ENCODE measurements at regions not wholly inside any gene's neighbourhood (a gene's known extent, or its start where the extent isn't known, plus 50 kb on each side); places are given as distances from the start of the nearest gene placed in this dataset.

- no peaks in the 10 kb centered on the region for H3K36me3 ChIP-seq (ENCODE audit: control insufficient read depth, insufficient read depth, low read length)
- ATAC-seq (no peak), DNase-seq (ENCODE audit: low read depth, low spot score) (no peak)
- H3K4me3 ChIP-seq (ENCODE audit: low read depth in 2 of 2, low read length in 2 of 2), result no peak overlapping the region
- in situ Hi-C loops (cut with HindIII; ENCODE audit: low pct_unique_long_range_greater_than_20kb, low sequenced_read_pairs), result no loop called here
- no peaks in the 10 kb centered on the region; the same call in 1 of the 2 replicates for H3K9me3 ChIP-seq (ENCODE audit: control insufficient read depth, insufficient read depth, low read depth, low read length)
- no peaks in the 10 kb centered on the region for H3K27me3 ChIP-seq (ENCODE audit: control insufficient read depth, insufficient read depth, low read length)
- ChIA-PET CTCF (no interaction called here), POLR2A (no interaction called here)
- H3K27ac ChIP-seq (ENCODE audit: low read length), result no peak overlapping the region
- H3K4me1 ChIP-seq (ENCODE audit: control insufficient read depth, insufficient read depth, low read length), result no peaks in the 10 kb centered on the region
- intact Hi-C loops (cut with micrococcal nuclease; ENCODE audit: unreplicated experiment), result no loop called here
- TF ChIP-seq REST (IDR thresholded peaks at IDR 0.05; ENCODE audit: insufficient read depth in 1 of 2, low read depth in 2 of 2, low read length in 1 of 2) (no peak), CTCF (IDR thresholded peaks at IDR 0.05) (no peak), TCF7L2 (IDR thresholded peaks at IDR 0.05; ENCODE audit: low read depth, low read length) (no peak), SIN3A (IDR thresholded peaks at IDR 0.05; ENCODE audit: borderline replicate concordance, insufficient read depth, low read depth, low read length) (no peak), POLR2AphosphoS5 (IDR thresholded peaks at IDR 0.05; ENCODE audit: low read depth, low read length) (no peak)
- no TSS peak for BruUV-seq (replicated peaks)
Observed at GRCh38 chr7:42774436-42774835, 137.4 kb downstream of the C7orf25 start.

- no peaks in the 10 kb centered on the region for H3K9me3 ChIP-seq (ENCODE audit: control insufficient read depth, insufficient read depth, low read depth, low read length)
- H3K27me3 ChIP-seq (ENCODE audit: control insufficient read depth, insufficient read depth, low read length), result no peaks in the 10 kb centered on the region
- ATAC-seq (no peak), DNase-seq (ENCODE audit: low read depth, low spot score) (no peak)
- no peak for TF ChIP-seq CTCF (IDR thresholded peaks at IDR 0.05)
- no peak for TF ChIP-seq TCF7L2 (IDR thresholded peaks at IDR 0.05; ENCODE audit: low read depth, low read length)
- TF ChIP-seq SIN3A (IDR thresholded peaks at IDR 0.05; ENCODE audit: borderline replicate concordance, insufficient read depth, low read depth, low read length), result no peak
- TF ChIP-seq REST (IDR thresholded peaks at IDR 0.05; ENCODE audit: insufficient read depth in 1 of 2, low read depth in 2 of 2, low read length in 1 of 2), result no peak
- no peak for TF ChIP-seq POLR2AphosphoS5 (IDR thresholded peaks at IDR 0.05; ENCODE audit: low read depth, low read length)
- H3K27ac ChIP-seq (ENCODE audit: low read length), result no peak overlapping the region
- in situ Hi-C loops (cut with HindIII; ENCODE audit: low pct_unique_long_range_greater_than_20kb, low sequenced_read_pairs) (no loop called here), intact Hi-C loops (cut with micrococcal nuclease; ENCODE audit: unreplicated experiment) (no loop called here)
- no peaks in the 10 kb centered on the region for H3K4me1 ChIP-seq (ENCODE audit: control insufficient read depth, insufficient read depth, low read length)
- no TSS peak for BruUV-seq (replicated peaks)
- no peaks in the 10 kb centered on the region for H3K36me3 ChIP-seq (ENCODE audit: control insufficient read depth, insufficient read depth, low read length)
- no peak overlapping the region for H3K4me3 ChIP-seq (ENCODE audit: low read depth in 2 of 2, low read length in 2 of 2)
- ChIA-PET CTCF (no interaction called here), POLR2A (no interaction called here)
Observed at GRCh38 chr7:42770114-42770513, 141.8 kb downstream of the C7orf25 start.
